Daoy (cell line): ENCODE measurements at regions not wholly inside any gene's neighbourhood (a gene's known extent, or its start where the extent isn't known, plus 50 kb on each side); places are given as distances from the start of the nearest gene placed in this dataset.

Source experiments
- DNase-seq: peaks from one replicate; pipeline ENCODE4 v3.0.0-alpha.2; 2015; ENCODE audit warnings: low read depth

DNA sequence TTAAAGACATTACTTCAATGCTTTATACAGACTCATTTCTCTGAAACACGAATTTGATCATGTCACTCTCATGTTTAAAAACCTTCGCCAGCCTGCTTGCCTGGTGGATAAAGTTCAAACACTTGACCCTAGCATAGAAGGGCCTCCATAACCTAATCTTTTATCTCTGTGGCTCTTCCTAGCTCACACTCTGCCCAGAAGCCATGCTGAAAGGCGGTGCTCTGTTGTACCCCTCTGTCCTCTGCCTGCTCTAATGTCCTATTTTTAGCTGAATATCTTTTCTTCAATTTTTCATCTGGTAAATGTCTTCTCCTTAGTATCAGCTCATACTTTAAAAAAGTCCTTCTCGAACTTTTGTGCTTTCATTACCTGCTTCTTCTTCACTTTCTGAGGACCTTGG, 302.6 kb upstream of the BOD1L1 start:
- no peak for DNase-seq

- DNase-seq, result no peak
These were observed 305.7 kb upstream of the BOD1L1 start for GRCh38 chr4:13933191-13933590.

DNA sequence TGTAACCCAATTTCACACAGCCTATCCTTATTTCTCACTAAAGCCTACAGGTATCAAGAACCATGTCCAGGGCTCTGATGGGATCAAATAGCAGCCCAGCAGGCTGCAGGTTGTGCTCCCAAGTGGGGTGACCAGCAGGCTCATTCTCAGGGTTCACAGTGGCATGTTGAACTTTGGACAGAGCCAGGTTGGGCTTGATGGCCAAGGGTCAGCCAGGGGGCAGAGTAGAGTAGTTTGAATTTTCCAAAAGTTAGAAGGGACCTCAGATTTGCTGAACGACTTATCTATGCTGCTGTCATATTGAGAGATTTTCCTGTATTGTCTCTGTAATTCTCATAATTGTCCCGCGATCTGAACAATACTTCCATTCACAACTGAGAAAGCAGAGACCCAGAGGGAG, 310.8 kb upstream of the BOD1L1 start:
- no peak for DNase-seq

DNA sequence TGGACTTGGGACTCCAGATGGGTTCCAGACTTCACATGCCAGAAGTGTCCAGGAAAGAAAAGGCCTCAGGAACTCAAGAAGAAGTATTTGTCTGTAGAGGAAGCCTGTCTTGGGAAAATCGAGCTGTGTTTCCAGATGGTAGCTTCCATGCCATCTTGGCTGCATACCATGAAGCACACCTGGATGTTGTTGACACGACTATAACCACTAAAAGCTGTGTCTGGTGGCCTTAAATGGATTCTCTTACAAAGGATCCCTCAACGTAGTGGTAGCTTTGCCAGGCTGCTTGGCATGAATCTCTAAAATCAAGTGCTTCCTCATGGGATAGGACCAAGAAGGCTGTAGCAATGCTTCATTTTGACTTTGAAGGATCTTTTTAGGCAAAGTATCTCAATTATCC, 313.4 kb upstream of the BOD1L1 start:
- no peak for DNase-seq

DNA sequence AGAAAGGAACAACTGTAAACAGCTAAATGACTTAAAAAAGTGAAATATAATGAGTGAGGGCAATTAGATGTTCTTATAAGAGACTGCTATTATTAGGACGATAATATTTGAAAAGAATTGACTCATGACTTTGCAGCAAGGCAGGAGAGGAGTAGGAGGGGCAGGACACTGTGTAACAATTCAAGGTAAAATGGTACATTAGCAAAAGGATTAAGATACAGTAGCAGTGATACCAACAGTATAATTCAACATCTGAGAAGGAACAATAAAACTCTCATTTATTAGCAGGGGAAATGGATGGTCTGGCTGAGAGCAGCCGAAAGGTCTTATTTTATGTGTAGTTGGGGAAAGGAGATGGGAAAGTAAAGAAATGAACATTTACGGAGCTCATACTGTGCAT, 315.5 kb upstream of the BOD1L1 start:
- DNase-seq, result no peak

- DNase-seq, result no peak
These were observed 316.6 kb upstream of the BOD1L1 start for GRCh38 chr4:13944095-13944511.

- no peak for DNase-seq
These were observed 320.4 kb upstream of the BOD1L1 start for GRCh38 chr4:13947921-13948320.

- DNase-seq, result no peak
These were observed 323.0 kb upstream of the BOD1L1 start for GRCh38 chr4:13950491-13950890.

- DNase-seq, result no peak
These were observed 325.6 kb upstream of the BOD1L1 start for GRCh38 chr4:13953083-13953482.

- no peak for DNase-seq
These were observed 328.0 kb upstream of the BOD1L1 start for GRCh38 chr4:13955551-13955950.

DNA sequence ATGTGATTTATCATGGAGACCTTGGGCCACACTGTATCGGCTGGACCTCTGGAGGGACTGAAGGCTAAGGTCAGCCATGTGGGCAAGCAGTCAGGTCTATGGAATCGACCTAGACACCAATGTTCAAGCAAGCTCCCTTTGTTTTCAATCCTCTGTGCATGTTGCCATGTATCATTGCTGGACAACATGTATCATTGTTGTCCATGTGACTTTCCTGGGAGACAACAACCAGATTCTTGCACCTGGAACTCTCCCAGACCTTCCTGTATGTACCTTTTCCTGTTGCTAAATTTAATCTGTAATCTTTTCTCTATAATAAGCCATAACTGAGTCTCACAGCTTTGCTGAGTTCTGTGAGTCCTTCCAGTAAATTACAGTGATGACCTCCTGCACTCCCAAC, 329.4 kb upstream of the BOD1L1 start:
- DNase-seq, result no peak

- DNase-seq, result no peak
These were observed 330.3 kb upstream of the BOD1L1 start for GRCh38 chr4:13957871-13958270.

- no peak for DNase-seq
These were observed 336.1 kb upstream of the BOD1L1 start for GRCh38 chr4:13963601-13964000.

DNA sequence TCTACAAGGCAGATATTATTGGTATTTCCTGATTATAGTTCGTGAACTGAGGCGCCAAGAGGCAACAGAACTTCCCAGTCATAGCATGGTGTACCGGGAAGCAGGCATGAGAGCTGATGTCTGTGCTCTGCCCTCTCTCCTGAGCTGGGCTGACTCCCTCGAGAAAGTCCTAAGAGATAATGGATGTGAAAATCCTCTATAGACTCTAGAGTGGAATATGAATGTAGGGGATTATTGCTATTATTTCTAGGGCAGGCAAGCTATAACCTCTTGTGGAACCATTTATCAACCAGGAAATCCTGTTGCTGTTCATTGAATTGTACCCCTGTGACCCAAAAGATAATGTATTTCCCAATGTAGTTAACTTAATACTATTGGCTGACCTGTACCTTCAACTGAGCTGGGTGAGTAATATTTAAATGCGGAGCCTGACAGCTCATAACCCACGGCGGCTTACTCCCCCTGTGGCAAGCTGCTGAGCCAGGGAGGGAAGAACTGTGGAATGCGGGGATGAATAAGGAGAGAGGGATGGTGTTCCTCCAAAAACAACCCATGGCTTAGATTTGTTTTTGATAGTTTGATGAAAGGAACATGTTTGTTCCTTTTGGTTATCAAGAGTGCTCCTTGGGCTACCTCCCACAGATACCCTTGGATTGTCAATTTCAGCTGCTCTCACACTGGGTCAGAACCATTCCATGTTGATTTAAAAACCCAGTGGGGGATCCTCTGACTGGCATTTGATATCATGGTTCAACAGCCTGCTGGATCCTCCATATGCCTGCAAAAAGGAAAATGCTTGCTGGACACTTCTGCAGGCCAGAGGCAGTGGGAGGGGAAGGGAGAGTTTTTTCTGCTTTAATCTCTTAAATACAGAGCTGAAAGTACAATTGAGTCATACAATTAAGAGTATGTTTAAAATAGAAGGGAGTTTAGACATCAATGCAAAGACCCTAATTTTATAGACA, 339.0 kb upstream of the BOD1L1 start:
- peak; percentile 76 for DNase-seq

DNA sequence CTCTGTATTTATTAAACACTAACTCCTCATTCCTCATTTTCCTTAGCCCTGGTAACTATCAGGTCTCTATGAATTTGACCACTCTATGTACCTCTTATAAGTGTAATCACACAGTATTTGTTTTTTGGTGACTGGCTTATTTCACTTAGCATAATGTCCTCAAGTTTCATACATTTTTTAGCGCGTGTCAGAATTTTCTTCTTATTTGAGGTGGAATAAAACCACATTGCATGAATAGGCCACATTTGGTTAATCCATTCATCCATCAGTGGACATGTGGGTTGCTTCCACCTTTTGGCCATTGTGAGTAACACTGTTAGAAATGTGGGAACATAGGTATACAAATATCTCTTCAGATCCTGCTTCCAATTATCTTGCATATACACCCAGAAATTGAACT, 341.2 kb upstream of the BOD1L1 start:
- no peak for DNase-seq

DNA sequence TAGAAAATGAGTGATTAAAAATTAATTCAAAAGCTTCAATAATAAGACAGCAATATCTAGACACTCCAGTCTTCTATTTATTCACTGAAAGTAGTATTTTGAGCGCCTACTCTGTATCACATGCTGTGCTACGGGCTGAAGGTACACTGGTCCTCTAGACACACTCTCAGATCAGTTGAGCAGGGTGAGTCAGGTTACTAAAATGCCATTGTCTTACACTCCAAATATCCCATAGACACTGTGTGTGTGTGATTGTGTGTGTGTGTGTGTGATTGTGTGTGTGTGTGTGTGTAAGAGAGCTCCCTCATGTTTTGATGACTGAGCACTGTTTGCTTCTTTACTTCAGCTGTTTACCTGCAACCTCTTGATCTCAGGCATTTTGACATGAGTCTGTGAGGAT, 342.8 kb upstream of the BOD1L1 start:
- no peak for DNase-seq

DNA sequence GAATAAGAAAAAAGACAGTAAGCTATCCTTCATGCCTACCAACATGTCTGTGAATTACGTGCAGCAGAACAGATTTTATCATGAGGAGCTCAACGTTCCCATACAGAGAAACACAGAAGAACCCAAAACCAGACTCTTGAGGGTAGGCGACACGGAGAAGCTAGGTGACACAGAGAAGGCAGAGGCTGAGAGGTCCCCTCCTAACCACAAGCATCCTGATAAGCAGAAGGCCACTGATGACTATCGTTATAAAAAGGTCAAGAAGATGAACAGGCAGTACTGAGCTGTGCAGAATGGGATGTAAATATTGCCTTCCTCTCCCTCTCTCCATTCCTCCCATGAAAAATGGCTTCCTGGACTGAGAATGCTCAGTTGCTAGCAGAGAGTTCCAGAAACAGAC, 350.2 kb upstream of the BOD1L1 start:
- no peak for DNase-seq

DNA sequence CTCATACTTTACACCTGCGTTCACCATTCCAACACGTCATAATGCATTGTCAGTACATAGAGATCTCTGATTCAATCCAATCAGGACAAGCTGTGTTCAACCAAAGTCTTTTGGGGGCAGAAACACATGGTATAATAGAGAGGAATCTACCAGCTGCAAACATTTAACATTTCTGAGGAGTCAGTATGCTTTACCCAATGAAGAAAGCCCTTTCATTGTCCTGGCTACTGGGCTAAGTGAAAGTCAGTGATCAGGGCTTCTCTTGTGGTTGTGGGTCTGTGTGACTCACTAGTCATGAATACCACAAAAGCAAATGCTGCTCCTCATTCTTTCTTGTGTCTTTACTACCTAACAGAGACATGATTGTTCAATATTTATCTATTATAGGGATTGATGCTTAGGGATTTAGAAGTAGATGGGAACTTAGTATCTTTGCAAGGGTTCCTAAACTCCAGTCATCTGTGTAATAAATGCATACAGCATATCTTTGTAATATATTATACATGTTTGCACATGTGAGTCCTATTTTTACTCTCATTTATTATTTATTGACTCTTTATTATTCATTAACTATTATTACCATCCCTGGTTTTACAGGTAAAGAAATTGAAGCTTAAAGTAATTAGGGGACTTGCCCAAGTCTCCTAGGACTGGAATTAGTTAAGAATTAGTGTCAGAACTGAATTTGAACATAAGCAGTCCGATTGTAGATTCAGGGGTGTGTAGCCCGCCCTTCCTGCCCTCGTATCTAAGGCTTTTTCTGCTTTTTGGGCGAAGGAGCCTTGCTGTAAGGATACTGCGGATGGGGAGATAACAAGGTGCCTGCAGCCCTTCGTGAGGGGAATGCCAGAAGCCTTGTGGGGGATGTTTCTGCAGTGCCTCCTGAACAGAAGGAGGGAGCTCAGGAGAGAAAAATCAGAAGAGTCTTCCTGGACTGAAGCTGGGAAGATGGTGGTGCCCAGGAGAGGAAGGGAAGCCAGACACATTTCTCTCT, 353.1 kb upstream of the BOD1L1 start:
- peak; percentile 84 for DNase-seq

GRCh38 chr4:13981499-13981898, 354.0 kb upstream of the BOD1L1 start:
- no peak for DNase-seq

- no peak for DNase-seq
These were observed 354.5 kb upstream of the BOD1L1 start for GRCh38 chr4:13982010-13982409.

GRCh38 chr4:13983189-13983790, 355.8 kb upstream of the BOD1L1 start:
- DNase-seq, result no peak
